ENCODE measurements at regions not wholly inside any gene's neighbourhood (a gene's known extent, or its start where the extent isn't known, plus 50 kb on each side); places are given as distances from the start of the nearest gene placed in this dataset.
A peak's percentile ranks its signal among the peaks of the same experiment; 100 is the strongest.
"Not testable (repeated sequence)": the region's sequence is repeated elsewhere in the genome, so short reads cannot be mapped to it uniquely, and the experiment has no call there.

DNA sequence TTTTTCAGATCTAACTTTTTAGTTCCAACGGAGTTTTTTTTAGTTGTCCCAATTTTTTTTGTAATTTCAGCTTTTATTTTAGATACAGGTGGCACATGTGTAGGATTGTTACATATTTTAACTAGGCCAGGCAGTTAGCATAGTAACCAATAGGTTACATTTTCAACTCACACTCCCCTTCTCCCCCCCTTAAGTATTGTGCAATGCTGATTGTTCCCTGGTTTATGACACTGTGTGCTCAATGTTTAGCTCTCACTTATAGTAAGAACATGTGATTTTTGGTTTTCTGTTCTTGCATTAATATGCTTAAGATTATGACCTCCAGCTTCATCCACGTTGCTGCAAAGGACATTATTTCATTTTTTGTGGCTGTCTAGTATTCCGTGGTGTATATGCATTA, 503.2 kb downstream of the CDH9 start:
- TF ChIP-seq SPI1 (IDR thresholded peaks at IDR 0.05; ENCODE audit: low read depth, low read length) (no peak), POLR2A (IDR thresholded peaks at IDR 0.05; ENCODE audit: low read depth, low read length) (no peak), PAX5 (IDR thresholded peaks at IDR 0.05; ENCODE audit: insufficient read depth, low read length, severe bottlenecking) (no peak)
- FAIRE-seq (no peak), DNase-seq (ENCODE audit: insufficient read length, low spot score) (no peak)

DNA sequence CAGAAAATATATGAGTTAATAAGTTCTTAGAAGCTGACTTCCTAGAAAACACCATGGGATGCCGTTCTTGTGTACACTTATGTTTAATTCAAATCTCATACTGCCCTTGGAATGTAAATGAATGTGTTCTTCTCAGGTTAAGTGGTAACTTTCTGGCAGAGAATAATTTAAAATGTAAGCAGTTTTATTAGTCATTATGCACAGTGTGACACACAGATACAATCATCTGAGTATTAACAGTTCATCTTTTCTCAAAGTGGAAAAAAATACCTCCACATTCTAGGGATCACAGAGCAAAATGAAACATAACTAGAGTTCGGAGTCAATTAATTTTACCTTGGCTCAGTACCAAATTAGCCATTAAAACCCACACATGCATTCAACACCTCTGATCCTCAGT, 508.1 kb downstream of the CDH9 start:
- TF ChIP-seq TAF1 (IDR thresholded peaks at IDR 0.05; ENCODE audit: low read depth, low read length) (no peak), PAX5 (IDR thresholded peaks at IDR 0.05; ENCODE audit: insufficient read depth, low read length, severe bottlenecking) (no peak), SPI1 (IDR thresholded peaks at IDR 0.05; ENCODE audit: low read depth, low read length) (no peak), POU2F2 (IDR thresholded peaks at IDR 0.05; ENCODE audit: low read depth, low read length) (no peak), POLR2A (IDR thresholded peaks at IDR 0.05; ENCODE audit: low read depth, low read length) (no peak), POLR2AphosphoS5 (IDR thresholded peaks at IDR 0.05; ENCODE audit: low read depth, low read length) (no peak)
- no peak for FAIRE-seq
- no peak for DNase-seq (ENCODE audit: insufficient read length, low spot score)

DNA sequence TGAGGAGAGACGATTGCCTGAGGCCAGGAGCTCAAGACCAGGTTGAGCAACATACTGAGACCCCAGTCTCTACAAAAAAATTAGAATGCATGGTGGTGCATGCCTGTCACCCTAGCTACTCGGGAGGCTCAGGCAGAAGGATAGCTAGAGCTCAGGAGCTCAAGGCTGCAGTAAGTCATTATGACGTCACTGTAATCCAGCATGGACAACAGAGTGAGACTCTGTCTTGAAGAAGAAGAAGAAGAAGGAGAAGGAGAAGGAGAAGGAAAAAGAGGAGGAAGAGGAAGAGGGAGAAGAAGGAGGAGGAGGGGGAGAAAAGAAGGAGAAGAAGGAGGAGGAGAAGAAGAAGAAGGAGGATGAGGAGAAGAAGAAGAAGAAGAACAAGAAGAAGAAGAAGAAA, 519.1 kb downstream of the CDH9 start:
- TF ChIP-seq SPI1 (IDR thresholded peaks at IDR 0.05; ENCODE audit: low read depth, low read length) (no peak), PAX5 (IDR thresholded peaks at IDR 0.05; ENCODE audit: insufficient read depth, low read length, severe bottlenecking) (no peak), POLR2A (IDR thresholded peaks at IDR 0.05; ENCODE audit: low read depth, low read length) (no peak)
- DNase-seq (ENCODE audit: insufficient read length, low spot score) (no peak), FAIRE-seq (no peak)

DNA sequence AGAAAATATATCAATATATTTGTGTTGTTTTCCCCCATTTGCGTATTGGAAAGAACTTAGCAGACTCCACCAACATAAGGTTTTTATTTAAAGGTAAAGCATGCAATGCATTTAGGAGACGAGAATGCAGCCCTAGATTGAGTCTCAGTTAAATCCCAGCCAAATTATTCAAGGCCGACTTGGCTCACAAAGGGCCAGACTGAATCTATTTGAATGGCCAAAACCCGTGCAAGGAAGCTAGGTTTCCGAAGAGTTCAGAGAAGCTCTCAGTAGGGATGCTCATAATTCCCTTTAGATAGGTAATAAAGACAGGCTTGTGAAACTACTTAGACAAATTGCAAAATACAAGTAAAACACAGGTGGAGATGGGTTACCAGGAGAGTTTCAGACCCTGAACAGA, 520.3 kb downstream of the CDH9 start:
- FAIRE-seq, result no peak
- TF ChIP-seq POLR2AphosphoS5 (IDR thresholded peaks at IDR 0.05; ENCODE audit: low read depth, low read length) (no peak), POU2F2 (IDR thresholded peaks at IDR 0.05; ENCODE audit: low read depth, low read length) (no peak), PAX5 (IDR thresholded peaks at IDR 0.05; ENCODE audit: insufficient read depth, low read length, severe bottlenecking) (no peak), SPI1 (IDR thresholded peaks at IDR 0.05; ENCODE audit: low read depth, low read length) (no peak), POLR2A (IDR thresholded peaks at IDR 0.05; ENCODE audit: low read depth, low read length) (no peak), TAF1 (IDR thresholded peaks at IDR 0.05; ENCODE audit: low read depth, low read length) (no peak)

DNA sequence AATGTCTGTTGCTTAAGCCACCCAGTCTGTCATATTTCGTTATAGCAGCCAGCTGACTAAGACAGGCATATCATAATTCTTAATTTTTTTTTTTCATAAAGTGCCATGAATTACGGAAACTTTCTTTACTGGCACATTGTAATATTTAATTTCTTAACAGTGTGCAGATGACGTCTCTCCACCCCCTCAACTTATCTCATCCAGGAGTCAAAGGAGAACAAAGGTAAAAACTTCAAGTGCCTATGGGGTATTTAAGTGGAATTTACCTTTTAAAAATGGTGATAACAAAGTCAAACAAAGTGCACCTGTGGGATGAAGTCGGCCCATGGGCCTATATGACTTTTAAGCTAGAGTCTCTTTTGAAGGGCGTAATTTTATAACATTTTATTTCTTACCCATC, 539.4 kb downstream of the CDH9 start:
- no peak for DNase-seq (ENCODE audit: insufficient read length, low spot score)
- no peak for FAIRE-seq
- TF ChIP-seq POLR2AphosphoS5 (IDR thresholded peaks at IDR 0.05; ENCODE audit: low read depth, low read length) (no peak), POU2F2 (IDR thresholded peaks at IDR 0.05; ENCODE audit: low read depth, low read length) (no peak)

More for the DNA sequence above, 520.3 kb downstream of the CDH9 start:
- DNase-seq (ENCODE audit: insufficient read length, low spot score), result no peak

DNA sequence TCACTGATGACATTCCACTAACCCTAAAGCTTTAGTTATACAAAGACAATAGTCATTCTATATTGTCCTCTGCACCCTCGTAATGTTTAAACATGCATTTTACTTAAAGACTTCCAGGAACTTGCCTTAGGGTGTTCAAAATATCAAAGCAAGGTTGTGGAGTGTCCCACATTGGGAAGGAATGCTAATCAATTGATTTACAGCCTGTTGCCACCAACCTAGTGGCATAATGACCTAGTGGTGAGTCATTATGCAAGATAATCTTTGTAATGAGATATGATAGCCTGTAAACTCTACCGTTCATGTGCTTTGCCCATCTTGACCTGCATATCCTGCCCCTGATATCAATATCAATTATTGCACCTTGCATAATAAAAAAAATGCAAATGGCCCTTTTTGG, 542.9 kb downstream of the CDH9 start:
- FAIRE-seq (no peak), DNase-seq (ENCODE audit: insufficient read length, low spot score) (no peak)
- TF ChIP-seq POLR2A (IDR thresholded peaks at IDR 0.05; ENCODE audit: low read depth, low read length), result no peak
- no peak for TF ChIP-seq PAX5 (IDR thresholded peaks at IDR 0.05; ENCODE audit: insufficient read depth, low read length, severe bottlenecking)
- TF ChIP-seq POU2F2 (IDR thresholded peaks at IDR 0.05; ENCODE audit: low read depth, low read length), result no peak

DNA sequence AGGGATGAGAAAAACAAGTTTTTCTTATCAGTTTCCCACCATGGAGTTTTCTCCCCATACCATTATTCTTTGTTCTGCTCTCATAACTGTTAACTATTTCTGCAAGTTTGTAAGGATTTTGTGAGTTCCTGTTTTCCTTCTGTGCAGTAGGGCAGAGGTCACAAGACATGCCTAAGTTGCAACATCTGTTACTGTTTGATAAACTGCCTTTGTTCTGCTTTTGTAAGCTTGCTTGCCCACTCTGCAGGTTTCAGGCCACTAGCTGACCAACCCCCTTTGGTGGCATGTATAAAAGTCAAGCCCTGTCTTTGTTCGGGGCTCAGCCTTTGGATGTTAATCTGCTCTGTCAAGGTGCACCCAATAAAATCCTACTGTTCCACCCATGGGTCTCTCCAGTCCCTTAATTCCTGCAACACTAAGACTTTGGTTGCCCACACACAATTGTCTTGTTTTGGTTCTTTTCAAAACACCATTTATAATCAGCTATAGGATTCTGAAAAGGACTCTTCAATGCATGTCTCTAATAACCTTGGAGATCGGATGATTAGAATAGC, 545.4 kb downstream of the CDH9 start:
- DNase-seq (ENCODE audit: insufficient read length, low spot score), result no peak
- TF ChIP-seq PAX5 (IDR thresholded peaks at IDR 0.05; ENCODE audit: insufficient read depth, low read length, severe bottlenecking) (no peak), SPI1 (IDR thresholded peaks at IDR 0.05; ENCODE audit: low read depth, low read length) (no peak), POU2F2 (IDR thresholded peaks at IDR 0.05; ENCODE audit: low read depth, low read length) (no peak), POLR2A (IDR thresholded peaks at IDR 0.05; ENCODE audit: low read depth, low read length) (no peak), TAF1 (IDR thresholded peaks at IDR 0.05; ENCODE audit: low read depth, low read length) (no peak), POLR2AphosphoS5 (IDR thresholded peaks at IDR 0.05; ENCODE audit: low read depth, low read length) (no peak)
- FAIRE-seq, result no peak

DNA sequence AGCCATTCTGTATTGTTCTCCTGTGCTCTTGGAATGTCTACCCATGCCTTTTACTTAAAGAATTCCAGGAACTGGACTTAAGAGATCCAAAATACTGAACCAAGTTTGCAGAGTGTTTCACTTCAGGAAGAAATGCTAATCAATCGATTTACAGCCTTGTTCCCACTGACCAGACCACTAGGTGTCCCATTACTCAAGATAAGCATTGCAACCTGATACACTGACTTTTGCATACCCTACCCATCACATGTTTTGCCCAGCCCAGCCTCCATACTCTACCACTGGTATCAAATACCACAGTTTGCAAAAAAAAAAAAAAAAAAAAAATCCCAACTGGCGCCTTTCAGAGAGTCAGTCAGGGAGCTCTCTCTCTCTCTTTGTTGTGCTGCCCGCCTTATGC, 550.8 kb downstream of the CDH9 start:
- TF ChIP-seq PAX5 (IDR thresholded peaks at IDR 0.05; ENCODE audit: insufficient read depth, low read length, severe bottlenecking) (no peak), POU2F2 (IDR thresholded peaks at IDR 0.05; ENCODE audit: low read depth, low read length) (no peak), POLR2A (IDR thresholded peaks at IDR 0.05; ENCODE audit: low read depth, low read length) (no peak), POLR2AphosphoS5 (IDR thresholded peaks at IDR 0.05; ENCODE audit: low read depth, low read length) (no peak), SPI1 (IDR thresholded peaks at IDR 0.05; ENCODE audit: low read depth, low read length) (no peak), TAF1 (IDR thresholded peaks at IDR 0.05; ENCODE audit: low read depth, low read length) (no peak)
- no peak for FAIRE-seq
- no peak for DNase-seq (ENCODE audit: insufficient read length, low spot score)

DNA sequence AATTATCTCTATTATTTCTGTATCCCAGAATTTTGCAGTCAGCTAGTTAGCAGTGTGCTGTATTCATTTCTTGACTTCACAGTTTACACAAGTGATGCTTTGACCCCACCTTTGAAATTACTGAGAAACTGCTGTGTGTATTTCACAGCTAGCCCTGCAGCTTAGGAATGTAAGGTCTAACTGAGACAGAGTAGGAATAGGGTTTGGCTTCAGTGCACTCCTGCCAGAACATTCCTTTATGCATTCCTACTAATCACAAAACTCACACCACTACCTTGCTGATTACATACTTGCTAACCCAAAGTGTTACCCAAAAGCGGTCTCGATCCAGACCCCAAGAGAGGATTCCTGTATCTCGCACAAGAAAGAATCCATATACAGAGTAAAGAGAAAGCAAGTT, 551.8 kb downstream of the CDH9 start:
- FAIRE-seq (no peak), DNase-seq (ENCODE audit: insufficient read length, low spot score) (no peak)
- no peak for TF ChIP-seq POLR2AphosphoS5 (IDR thresholded peaks at IDR 0.05; ENCODE audit: low read depth, low read length)
- no peak for TF ChIP-seq PAX5 (IDR thresholded peaks at IDR 0.05; ENCODE audit: insufficient read depth, low read length, severe bottlenecking)
- TF ChIP-seq SPI1 (IDR thresholded peaks at IDR 0.05; ENCODE audit: low read depth, low read length), result no peak

DNA sequence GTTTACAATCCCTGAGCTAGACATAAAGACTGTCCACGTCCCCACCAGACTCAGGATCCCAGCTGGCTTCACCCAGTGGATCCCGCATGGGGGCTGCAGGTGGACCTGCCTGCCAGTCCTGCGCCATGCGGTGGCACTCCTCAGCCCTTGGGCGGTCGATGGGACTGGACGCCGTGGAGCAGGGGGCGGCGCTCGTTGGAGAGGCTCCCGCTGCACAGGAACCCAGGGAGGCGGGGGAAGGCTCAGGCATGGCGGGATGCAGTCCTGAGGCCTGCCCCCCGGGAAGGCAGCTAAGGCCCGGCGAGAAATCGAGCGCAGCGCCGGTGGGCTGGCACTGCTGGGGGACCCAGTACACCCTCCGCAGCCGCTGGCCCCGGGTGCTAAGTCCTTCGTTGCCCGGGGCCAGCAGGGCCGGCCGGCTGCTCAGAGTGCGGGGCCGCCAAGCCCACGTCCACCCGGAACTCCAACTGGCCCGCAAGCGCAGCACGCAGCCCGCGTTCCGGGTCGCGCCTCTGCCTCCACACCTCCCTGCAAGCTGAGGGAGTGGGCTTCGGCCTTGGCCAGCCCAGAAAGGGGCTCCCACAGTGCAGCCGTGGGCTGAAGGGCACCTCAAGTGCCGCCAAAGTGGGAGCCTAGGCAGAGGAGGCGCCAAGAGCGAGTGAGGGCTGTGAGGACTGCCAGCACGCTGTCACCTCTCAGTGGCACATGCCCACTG, 553.1 kb downstream of the CDH9 start:
- FAIRE-seq, result not testable (repeated sequence)

DNA sequence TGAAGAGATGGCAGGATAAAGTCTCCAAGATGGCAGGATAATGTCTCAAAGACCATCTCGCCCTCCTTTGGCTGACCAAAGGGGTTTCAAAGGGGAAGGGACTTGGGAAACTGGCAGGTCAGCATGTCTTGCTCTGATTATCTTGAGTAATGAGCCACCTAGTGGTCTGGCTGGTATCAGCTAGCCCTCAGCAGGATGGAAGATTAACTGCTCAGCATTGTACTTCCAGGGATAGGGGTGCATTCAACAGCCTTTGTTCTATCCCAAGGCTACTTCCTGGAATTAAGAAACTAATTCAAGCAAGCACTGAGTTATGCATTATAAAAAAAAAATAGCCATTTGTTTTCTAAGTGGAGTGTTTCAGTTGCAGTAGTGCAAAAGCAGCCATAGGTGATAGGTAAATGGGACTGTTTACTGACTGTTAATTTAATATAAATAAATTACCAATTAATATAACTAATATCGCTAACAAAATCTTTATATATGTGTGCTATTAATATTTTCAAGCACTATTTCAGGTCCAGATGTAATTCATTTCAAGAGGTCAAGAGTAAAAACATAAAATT, 555.5 kb downstream of the CDH9 start:
- no peak for TF ChIP-seq PAX5 (IDR thresholded peaks at IDR 0.05; ENCODE audit: insufficient read depth, low read length, severe bottlenecking)
- DNase-seq (ENCODE audit: insufficient read length, low spot score), result peak; percentile 23
- FAIRE-seq, result peak; percentile 35

More for the DNA sequence above, 553.1 kb downstream of the CDH9 start:
- DNase-seq (ENCODE audit: insufficient read length, low spot score), result not testable (repeated sequence)
